Neuronal stem cell (in vitro differentiated cells): ENCODE measurements at regions not wholly inside any gene's neighbourhood (a gene's known extent, or its start where the extent isn't known, plus 50 kb on each side); places are given as distances from the start of the nearest gene placed in this dataset.

Source experiments
- DNase-seq: peaks from one replicate; pipeline ENCODE4 v3.0.0-alpha.2; 2013; ENCODE audit warnings: low spot score
- H2AFZ ChIP-seq: one replicate; pipeline ENCODE4 v1.6.1; 2013; ENCODE audit warnings: mild to moderate bottlenecking, low read length, inconsistent platforms
- H2AK5ac ChIP-seq: 2 replicates; pipeline ENCODE4 v1.6.1; 2013; ENCODE audit warnings: low read depth, mild to moderate bottlenecking, inconsistent platforms, low read length, moderate library complexity, mixed read lengths
- H2BK120ac ChIP-seq: 2 replicates; pipeline ENCODE4 v1.6.1; 2013; ENCODE audit warnings: low read depth, mild to moderate bottlenecking, inconsistent platforms, low read length, moderate library complexity, mixed read lengths
- H2BK12ac ChIP-seq: one replicate; pipeline ENCODE4 v1.6.1; 2013; ENCODE audit warnings: low read length, inconsistent platforms
- H2BK15ac ChIP-seq: 2 replicates; pipeline ENCODE4 v1.6.1; 2013; ENCODE audit warnings: mild to moderate bottlenecking, low read length, inconsistent platforms, mixed read lengths
- H2BK5ac ChIP-seq: one replicate; pipeline ENCODE4 v1.6.1; 2013; ENCODE audit warnings: inconsistent platforms, mild to moderate bottlenecking, low read length, moderate library complexity
- H3K14ac ChIP-seq: one replicate; pipeline ENCODE4 v1.6.1; 2013; ENCODE audit warnings: low read length, inconsistent platforms
- H3K18ac ChIP-seq: 2 replicates; pipeline ENCODE4 v1.6.1; 2013; ENCODE audit warnings: low read length, inconsistent platforms
- H3K23ac ChIP-seq: 2 replicates; pipeline ENCODE4 v1.6.1; 2013; ENCODE audit warnings: low read depth, mild to moderate bottlenecking, mixed read lengths, low read length, inconsistent platforms; ENCODE audit not compliant: poor library complexity
- H3K27ac ChIP-seq: replicated peaks from 3 replicates; pipeline ENCODE4 v1.5.1; 2013; ENCODE audit warnings: low read length, inconsistent platforms
- H3K27me3 ChIP-seq, 3 experiments: 2 replicates each; pipeline ENCODE4 v1.6.1; 2013; ENCODE audit warnings: low read length in 3 of 3, mild to moderate bottlenecking in 2 of 3, inconsistent platforms in 1 of 3, low read depth in 1 of 3, mixed read lengths in 1 of 3, moderate library complexity in 1 of 3; ENCODE audit not compliant: control insufficient read depth in 3 of 3, insufficient read depth in 3 of 3
- H3K36me3 ChIP-seq, 2 donors: replicated peaks in 1 of 2; 2 replicates each; pipeline ENCODE4 v1.6.1; 2013; ENCODE audit warnings: low read length in 2 of 2; ENCODE audit not compliant: control insufficient read depth in 2 of 2, insufficient read depth in 2 of 2
- H3K4ac ChIP-seq: 2 replicates; pipeline ENCODE4 v1.6.1; 2013; ENCODE audit warnings: inconsistent platforms, mild to moderate bottlenecking, low read length, moderate library complexity
- H3K4me1 ChIP-seq, 2 donors: 1 replicate in 1 of 2; 2 replicates in 1 of 2; pipeline ENCODE4 v1.6.1; 2013; ENCODE audit warnings: low read length in 2 of 2, low read depth in 1 of 2; ENCODE audit not compliant: control insufficient read depth in 2 of 2, insufficient read depth in 1 of 2
- H3K4me2 ChIP-seq: one replicate; pipeline ENCODE4 v1.6.1; 2013; ENCODE audit warnings: mild to moderate bottlenecking, low read length, inconsistent platforms; ENCODE audit not compliant: insufficient read depth, poor library complexity, severe bottlenecking
- H3K4me3 ChIP-seq, 2 donors: 2 replicates each; pipeline ENCODE4 v1.5.1; 2013; ENCODE audit warnings: low read length in 2 of 2, mild to moderate bottlenecking in 2 of 2, inconsistent platforms in 1 of 2, moderate library complexity in 1 of 2
- H3K79me1 ChIP-seq: one replicate; pipeline ENCODE4 v1.6.1; 2013; ENCODE audit warnings: low read depth, mild to moderate bottlenecking, inconsistent platforms, low read length, moderate library complexity
- H3K9ac ChIP-seq: one replicate; pipeline ENCODE4 v1.6.1; 2013; ENCODE audit warnings: mild to moderate bottlenecking, low read depth, low read length, inconsistent platforms; ENCODE audit not compliant: poor library complexity
- H3K9me3 ChIP-seq, 2 donors: replicated peaks in 1 of 2; 2 replicates each; pipeline versions ENCODE3 to v1.6.1; 2013; ENCODE audit warnings: low read length in 2 of 2, mild to moderate bottlenecking in 2 of 2, inconsistent platforms in 1 of 2, low read depth in 1 of 2, mixed read lengths in 1 of 2, moderate library complexity in 1 of 2; ENCODE audit not compliant: control insufficient read depth in 2 of 2, insufficient read depth in 1 of 2
- H4K8ac ChIP-seq: one replicate; pipeline ENCODE4 v1.6.1; 2013; ENCODE audit warnings: low read depth, mild to moderate bottlenecking, inconsistent platforms, low read length, moderate library complexity
- H4K91ac ChIP-seq: one replicate; pipeline ENCODE4 v1.6.1; 2013; ENCODE audit warnings: low read length, low read depth, mild to moderate bottlenecking, inconsistent platforms; ENCODE audit not compliant: poor library complexity
- WGBS, 2 donors: extraction: QIAGEN DNeasy Blood & Tissue Kit; methylation state at CpG; one replicate each; pipeline ENCODE4 v1.1.7; 2013; ENCODE audit warnings: missing lambda C conversion rate in 2 of 2, mixed read lengths in 1 of 2; ENCODE audit not compliant: insufficient read length in 2 of 2, insufficient replicate concordance in 1 of 2; ENCODE audit errors: extremely low coverage in 2 of 2; 5-methylcytosine and 5-hydroxymethylcytosine counted together

- no peak for DNase-seq
- no peak overlapping the region for H2AK5ac ChIP-seq
- H3K4me2 ChIP-seq: no peak overlapping the region
- no peak overlapping the region for H3K23ac ChIP-seq
- no peaks in the 10 kb centered on the region for H3K36me3 ChIP-seq
- H4K8ac ChIP-seq: no peak overlapping the region
- no peaks in the 10 kb centered on the region for H3K79me1 ChIP-seq
- no peak overlapping the region for H3K18ac ChIP-seq
- H3K9ac ChIP-seq: no peak overlapping the region
- H3K4me3 ChIP-seq: no peak overlapping the region
- H4K91ac ChIP-seq: no peak overlapping the region
- no peak overlapping the region for H2BK5ac ChIP-seq
- no peaks in the 10 kb centered on the region for H3K27me3 ChIP-seq
- H3K9me3 ChIP-seq: no peaks in the 10 kb centered on the region
- no peak overlapping the region for H2BK12ac ChIP-seq
- no peak overlapping the region for H2AFZ ChIP-seq
- H3K4ac ChIP-seq: no peak overlapping the region
- no peak overlapping the region for H2BK120ac ChIP-seq
- whole genome bisulfite sequencing, 2 donors: no CpG with 5 or more reads among the region's 4 CpGs
- peaks cover 0 to 3% of the 10 kb centered on the region in 2 donors for H3K4me1 ChIP-seq
- H3K14ac ChIP-seq: no peak overlapping the region
- no peak overlapping the region for H3K27ac ChIP-seq
- no peak overlapping the region for H2BK15ac ChIP-seq
These were observed 389.9 kb upstream of the KIRREL3 start for GRCh38 chr11:127390465-127390864.

- WGBS, 2 donors: no CpG with 5 or more reads among the region's 10 CpGs
- H3K9me3 ChIP-seq: no peaks in the 10 kb centered on the region
- no peak overlapping the region for H3K14ac ChIP-seq
- no peak overlapping the region for H3K4ac ChIP-seq
- no peak overlapping the region for H2BK15ac ChIP-seq
- H2AFZ ChIP-seq: no peak overlapping the region
- DNase-seq: no peak
- H3K27ac ChIP-seq: no peak overlapping the region
- no peaks in the 10 kb centered on the region for H3K4me1 ChIP-seq
- H4K91ac ChIP-seq: no peak overlapping the region
- no peak overlapping the region for H3K4me2 ChIP-seq
- no peak overlapping the region for H2BK5ac ChIP-seq
- no peak overlapping the region for H3K18ac ChIP-seq
- H4K8ac ChIP-seq: no peak overlapping the region
- no peak overlapping the region for H2BK120ac ChIP-seq
- H3K79me1 ChIP-seq: no peaks in the 10 kb centered on the region
- no peak overlapping the region for H3K23ac ChIP-seq
- H2AK5ac ChIP-seq: no peak overlapping the region
- H3K4me3 ChIP-seq: no peak overlapping the region
- no peaks in the 10 kb centered on the region for H3K36me3 ChIP-seq
- H3K9ac ChIP-seq: no peak overlapping the region
- no peak overlapping the region for H2BK12ac ChIP-seq
- H3K27me3 ChIP-seq: peaks cover 0 to 3% (median 0%) of the 10 kb centered on the region in 3 experiments
These were observed 384.5 kb upstream of the KIRREL3 start for GRCh38 chr11:127385071-127385470.

GRCh38 chr11:127383026-127383425, 382.5 kb upstream of the KIRREL3 start:
- no peaks in the 10 kb centered on the region for H3K4me1 ChIP-seq
- peaks cover 0 to 3% (median 0%) of the 10 kb centered on the region in 3 experiments for H3K27me3 ChIP-seq
- no peak overlapping the region for H2AK5ac ChIP-seq
- no peak overlapping the region for H2BK15ac ChIP-seq
- no peak overlapping the region for H3K18ac ChIP-seq
- H3K9me3 ChIP-seq: no peaks in the 10 kb centered on the region
- no peak overlapping the region for H3K27ac ChIP-seq
- H2BK5ac ChIP-seq: no peak overlapping the region
- H3K4me2 ChIP-seq: no peak overlapping the region
- H4K8ac ChIP-seq: no peak overlapping the region
- H3K23ac ChIP-seq: no peak overlapping the region
- H3K4ac ChIP-seq: no peak overlapping the region
- no peak for DNase-seq
- no CpG with 5 or more reads among the region's 3 CpGs for WGBS, 2 donors
- H3K79me1 ChIP-seq: no peaks in the 10 kb centered on the region
- no peak overlapping the region for H2BK120ac ChIP-seq
- H2BK12ac ChIP-seq: no peak overlapping the region
- H3K14ac ChIP-seq: no peak overlapping the region
- no peak overlapping the region for H3K9ac ChIP-seq
- no peak overlapping the region for H4K91ac ChIP-seq
- H2AFZ ChIP-seq: no peak overlapping the region
- H3K36me3 ChIP-seq: no peaks in the 10 kb centered on the region
- H3K4me3 ChIP-seq: no peak overlapping the region

GRCh38 chr11:127381247-127381646, 380.7 kb upstream of the KIRREL3 start:
- Histone ChIP-seq H4K8ac (no peak overlapping the region), H3K36me3 (no peaks in the 10 kb centered on the region), H2BK5ac (no peak overlapping the region), H3K18ac (no peak overlapping the region), H4K91ac (no peak overlapping the region), H3K4me1 (no peaks in the 10 kb centered on the region), H2BK120ac (no peak overlapping the region), H3K9ac (no peak overlapping the region), H2AFZ (no peak overlapping the region), H3K4ac (no peak overlapping the region), H3K79me1 (no peaks in the 10 kb centered on the region), H3K9me3 (no peaks in the 10 kb centered on the region), H3K14ac (no peak overlapping the region), H3K4me2 (no peak overlapping the region), H3K27me3 (peaks cover 0 to 3% (median 0%) of the 10 kb centered on the region in 3 experiments), H2AK5ac (no peak overlapping the region), H2BK15ac (no peak overlapping the region), H3K4me3 (no peak overlapping the region), H3K23ac (no peak overlapping the region), H2BK12ac (no peak overlapping the region), H3K27ac (no peak overlapping the region)
- WGBS, 2 donors: no CpG with 5 or more reads among the region's 3 CpGs
- no peak for DNase-seq
